ENCODE measurements at regions not wholly inside any gene's neighbourhood (a gene's known extent, or its start where the extent isn't known, plus 50 kb on each side); places are given as distances from the start of the nearest gene placed in this dataset.

DNA sequence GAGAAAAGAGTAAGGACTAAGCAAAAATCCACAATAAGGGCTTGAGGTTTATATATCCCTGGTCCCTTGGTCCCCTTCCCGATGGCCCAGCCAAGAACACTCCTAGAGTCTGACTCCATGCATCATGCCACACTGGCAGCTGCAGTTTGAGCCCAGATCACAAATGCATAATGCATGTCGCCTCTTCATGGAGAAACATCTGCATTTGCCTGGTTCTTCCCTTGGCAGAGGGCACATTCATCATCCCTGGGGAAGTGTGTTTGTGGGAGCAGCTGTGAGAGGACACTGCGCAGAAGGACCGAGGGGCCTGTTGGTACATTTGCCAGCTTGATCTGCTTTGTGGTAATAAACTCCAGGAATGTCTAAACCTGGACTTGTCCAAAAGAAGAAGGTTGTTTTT is 731.8 kb downstream of the FGF9 start:
- no peak overlapping the region for H3K4me3 ChIP-seq (ENCODE audit: low read depth, low read length)
- TF ChIP-seq CTCF (IDR thresholded peaks at IDR 0.05; ENCODE audit: low read depth, low read length), result no peak

GRCh38 chr13:22403144-22403543 is 732.3 kb downstream of the FGF9 start:
- H3K4me3 ChIP-seq (ENCODE audit: low read depth, low read length), result no peak overlapping the region
- TF ChIP-seq CTCF (IDR thresholded peaks at IDR 0.05; ENCODE audit: low read depth, low read length), result no peak

- no peak for TF ChIP-seq CTCF (IDR thresholded peaks at IDR 0.05; ENCODE audit: low read depth, low read length)
- H3K4me3 ChIP-seq (ENCODE audit: low read depth, low read length), result no peak overlapping the region
Measured at GRCh38 chr13:22405891-22406290, 735.0 kb downstream of the FGF9 start.

- no peak overlapping the region for H3K4me3 ChIP-seq (ENCODE audit: low read depth, low read length)
- no peak for TF ChIP-seq CTCF (IDR thresholded peaks at IDR 0.05; ENCODE audit: low read depth, low read length)
Measured at GRCh38 chr13:22412452-22412851, 741.6 kb downstream of the FGF9 start.

DNA sequence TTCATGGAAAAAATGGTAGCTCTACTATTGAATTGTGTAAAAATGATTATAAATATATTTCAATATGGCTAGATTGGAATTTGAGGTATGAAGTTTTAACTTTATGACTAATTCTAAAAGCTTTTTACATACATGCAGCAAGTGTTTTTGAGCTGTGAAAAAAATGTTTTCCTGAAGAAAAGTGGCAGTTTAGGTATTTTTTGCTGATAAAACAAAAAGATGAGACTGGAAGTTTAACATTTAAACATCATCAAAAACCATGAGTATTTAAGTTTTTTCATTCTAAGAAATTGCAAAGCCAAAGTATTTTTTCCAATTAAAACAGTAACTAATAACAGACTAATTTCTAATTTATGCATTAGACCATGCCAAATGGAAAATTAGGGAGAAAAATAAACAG is 751.1 kb downstream of the FGF9 start:
- TF ChIP-seq CTCF (IDR thresholded peaks at IDR 0.05; ENCODE audit: low read depth, low read length), result no peak

DNA sequence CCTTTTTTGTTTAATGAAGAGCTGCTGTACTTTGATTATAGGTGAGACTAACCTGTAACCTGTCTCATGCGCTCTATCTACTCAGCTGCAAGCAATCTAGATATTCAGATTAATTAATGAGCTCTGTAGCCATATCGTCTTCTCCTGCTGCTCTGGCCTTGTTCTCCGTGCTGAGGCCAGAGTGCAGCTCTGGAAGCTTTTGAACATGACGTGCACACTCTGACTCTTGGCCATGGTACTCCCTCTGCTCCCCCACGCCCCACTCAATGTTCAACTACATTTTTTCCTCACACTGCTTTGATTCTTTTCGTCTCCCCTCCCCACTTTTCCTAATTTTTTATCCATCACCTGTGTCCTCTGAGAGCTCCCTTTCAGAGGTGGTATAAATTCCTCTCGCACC is 751.8 kb downstream of the FGF9 start:
- H3K4me3 ChIP-seq (ENCODE audit: low read depth, low read length), result no peak overlapping the region
- no peak for TF ChIP-seq CTCF (IDR thresholded peaks at IDR 0.05; ENCODE audit: low read depth, low read length)

More for the DNA sequence above, 751.1 kb downstream of the FGF9 start:
- no peak overlapping the region for H3K4me3 ChIP-seq (ENCODE audit: low read depth, low read length)

- TF ChIP-seq CTCF (IDR thresholded peaks at IDR 0.05; ENCODE audit: low read depth, low read length), result no peak
- no peak overlapping the region for H3K4me3 ChIP-seq (ENCODE audit: low read depth, low read length)
Measured at GRCh38 chr13:22423261-22423660, 752.4 kb downstream of the FGF9 start.

All from WI38 (cell line).